Hepatic stellate cell (primary cell): ENCODE measurements at regions not wholly inside any gene's neighbourhood (a gene's known extent, or its start where the extent isn't known, plus 50 kb on each side); places are given as distances from the start of the nearest gene placed in this dataset.

Source experiments
- DNase-seq: peaks from one replicate; pipeline ENCODE4 v3.0.0; 2011; ENCODE audit warnings: low spot score

DNA sequence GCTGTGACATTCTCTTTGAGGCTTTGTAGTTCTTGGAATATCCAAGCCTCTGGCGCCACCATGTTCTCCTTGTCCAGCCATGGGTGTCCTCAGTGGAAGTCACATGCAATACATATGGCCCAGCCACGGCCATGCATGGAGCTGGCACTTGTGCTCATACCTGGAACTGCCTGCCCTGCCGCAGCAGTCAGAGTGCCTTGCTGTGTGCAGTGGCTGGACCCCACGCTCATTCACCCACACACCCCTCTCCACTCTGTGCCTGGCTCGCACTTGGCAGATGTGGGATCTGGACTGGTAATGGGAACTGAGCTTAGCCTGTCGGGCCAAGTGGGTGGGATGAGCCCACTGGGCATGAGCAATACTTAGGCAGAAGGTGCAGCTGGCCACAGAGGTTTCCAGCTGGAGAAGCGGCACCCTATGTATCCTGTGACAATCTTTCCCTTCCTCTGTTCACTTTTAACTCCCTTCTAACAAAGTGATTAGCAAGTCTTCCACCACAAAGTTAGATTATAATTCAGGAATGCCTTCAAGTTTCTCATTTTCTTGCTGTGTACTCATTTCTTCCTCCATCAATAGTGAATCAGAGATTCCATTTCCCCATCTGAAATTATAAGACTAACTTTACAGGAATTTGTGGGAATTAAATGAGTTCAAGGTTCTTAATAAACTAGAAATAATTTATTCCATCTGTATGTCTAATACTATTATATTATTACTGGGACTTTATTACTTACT lies 351.6 kb upstream of the NCAM2 start:
- DNase-seq, result no peak

DNA sequence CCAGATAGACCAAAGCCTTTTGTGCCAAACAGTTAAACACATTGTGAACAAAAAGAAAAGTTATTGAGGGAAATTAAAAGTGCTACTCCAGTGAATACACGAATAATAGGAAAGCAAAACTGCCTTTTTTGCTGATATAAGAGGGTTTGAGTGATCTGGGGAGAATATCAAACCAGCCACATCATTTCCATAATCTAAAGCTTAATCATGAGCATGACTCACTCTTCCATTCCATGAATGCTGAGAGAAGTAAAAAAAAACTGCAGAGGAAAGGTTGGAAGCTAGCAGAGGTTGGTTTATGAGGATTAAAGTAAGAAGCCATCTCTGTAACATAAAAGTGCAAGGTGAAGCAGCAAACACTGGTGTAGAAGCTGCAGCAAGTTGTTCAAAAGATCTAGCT lies 350.6 kb upstream of the NCAM2 start:
- DNase-seq, result no peak

DNA sequence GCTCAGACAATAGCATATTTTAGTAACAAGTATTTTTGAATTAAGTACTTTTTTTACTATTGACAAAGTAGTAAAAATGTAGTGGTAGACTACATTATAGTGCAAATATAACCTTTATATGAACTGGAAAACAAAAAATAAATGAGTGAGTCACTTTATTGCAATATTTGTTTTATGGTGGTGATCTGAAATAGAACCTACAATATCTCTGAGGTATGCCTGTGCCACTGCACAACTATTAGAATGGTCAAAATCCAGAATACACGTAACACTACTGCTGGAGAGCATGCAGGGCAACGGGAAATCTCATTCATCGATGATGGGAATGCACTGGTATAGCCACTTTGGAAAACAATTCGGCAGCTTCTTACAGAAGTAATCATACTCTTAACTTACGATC lies 349.0 kb upstream of the NCAM2 start:
- DNase-seq, result no peak

DNA sequence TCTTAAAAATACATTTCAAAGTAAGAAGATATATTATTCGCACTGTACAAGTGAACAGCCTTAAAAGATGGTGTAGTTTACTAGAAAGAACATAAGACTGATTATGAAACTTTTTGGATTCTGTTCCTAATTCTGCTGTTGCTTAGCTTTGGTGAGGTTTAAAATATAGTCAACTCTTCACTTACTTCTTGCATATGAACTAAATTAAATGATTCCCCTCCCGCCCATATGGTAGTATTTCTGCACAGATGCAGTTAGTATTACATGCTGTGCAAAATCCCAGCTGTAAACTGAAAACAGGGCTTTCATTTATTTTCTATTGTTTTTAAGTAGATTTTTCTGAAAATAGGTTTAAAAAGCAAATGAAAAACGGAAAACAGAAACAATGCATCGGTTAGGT lies 345.4 kb upstream of the NCAM2 start:
- no peak for DNase-seq

DNA sequence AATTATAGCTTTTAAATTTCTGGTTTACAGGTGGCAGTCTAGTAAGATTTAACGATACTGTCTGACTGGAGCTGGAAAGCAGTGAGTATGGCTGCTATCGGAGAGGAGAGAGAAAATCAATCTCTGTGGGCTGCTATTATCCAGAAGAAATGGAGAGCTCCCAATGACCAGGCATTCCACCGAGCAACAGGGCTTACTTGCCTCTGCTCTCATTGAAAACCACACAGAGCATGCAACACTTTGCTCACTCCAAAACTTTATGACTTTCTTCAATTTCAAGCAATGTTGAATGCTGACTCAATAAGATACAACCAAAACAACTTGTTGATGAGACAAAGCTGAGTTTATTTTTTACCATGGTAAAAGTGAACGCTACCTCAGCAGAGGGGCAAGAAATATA lies 337.0 kb upstream of the NCAM2 start:
- DNase-seq, result no peak

DNA sequence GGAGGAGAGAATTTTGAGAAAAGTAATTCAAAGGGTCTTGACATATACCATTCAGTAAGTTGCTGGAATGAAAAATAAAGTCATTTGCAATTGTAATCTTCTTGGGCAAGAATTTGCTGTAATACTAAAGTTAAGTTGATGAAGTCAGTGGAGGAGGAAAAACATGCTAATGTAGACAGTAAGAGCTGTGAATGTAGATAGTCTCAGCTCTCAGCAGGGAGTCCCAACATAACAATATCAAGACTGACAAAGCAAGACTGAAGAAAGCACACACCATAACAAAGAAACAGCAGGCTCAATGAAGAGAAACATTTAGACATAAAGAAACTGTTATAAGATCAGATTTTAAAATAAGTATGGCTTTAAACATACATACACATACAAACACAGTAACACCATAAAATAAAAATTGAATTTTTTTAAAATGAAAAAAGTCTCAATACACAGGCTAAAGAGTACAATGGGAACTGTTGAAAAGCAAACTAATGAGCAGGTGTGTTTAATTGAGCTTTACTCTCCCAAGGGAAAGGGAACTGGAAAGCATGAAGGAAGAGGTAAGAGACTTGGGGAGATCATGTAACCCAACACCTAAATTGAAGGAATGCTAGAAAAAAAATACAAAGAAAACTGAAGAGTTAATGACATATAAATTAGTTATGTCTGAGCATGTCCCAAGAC lies 336.3 kb upstream of the NCAM2 start:
- DNase-seq, result no peak

DNA sequence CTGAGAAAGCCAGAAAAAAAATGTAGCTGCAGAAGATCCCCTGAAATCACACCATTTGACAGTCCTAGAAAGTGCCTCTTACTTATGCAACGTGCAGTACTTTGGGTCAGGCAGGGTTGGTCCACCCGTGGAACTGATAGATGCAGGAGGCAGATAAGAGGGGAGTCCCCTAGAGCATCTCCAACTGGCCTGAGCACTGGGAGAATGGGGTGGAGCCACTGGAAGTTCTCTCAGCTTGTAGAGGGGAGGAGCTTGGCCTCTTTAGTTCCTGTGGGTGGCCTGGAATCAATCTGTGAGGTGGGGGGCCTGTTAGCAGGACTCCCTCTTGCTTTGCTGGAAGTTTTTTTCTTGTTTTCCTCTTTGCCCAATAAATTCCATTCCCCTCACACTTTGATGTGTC lies 335.7 kb upstream of the NCAM2 start:
- DNase-seq, result no peak

DNA sequence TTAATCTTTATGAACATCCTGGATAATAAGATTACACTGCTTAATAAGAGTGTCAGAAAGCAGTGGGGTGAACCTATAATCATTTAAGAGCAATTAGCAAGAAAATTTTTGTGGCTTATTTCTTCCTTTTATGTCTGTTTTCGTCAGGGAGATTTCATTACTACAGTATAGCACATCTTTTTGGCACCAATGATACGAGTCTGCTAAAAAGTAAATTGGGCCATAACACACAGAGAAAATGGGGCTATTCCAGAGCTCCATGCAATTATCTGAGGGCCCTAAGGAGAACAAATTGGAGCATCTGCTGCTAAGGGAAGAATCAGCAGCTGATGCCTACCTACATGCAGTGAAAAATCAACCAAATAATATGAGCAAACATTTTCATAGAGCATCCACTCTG lies 330.3 kb upstream of the NCAM2 start:
- no peak for DNase-seq

DNA sequence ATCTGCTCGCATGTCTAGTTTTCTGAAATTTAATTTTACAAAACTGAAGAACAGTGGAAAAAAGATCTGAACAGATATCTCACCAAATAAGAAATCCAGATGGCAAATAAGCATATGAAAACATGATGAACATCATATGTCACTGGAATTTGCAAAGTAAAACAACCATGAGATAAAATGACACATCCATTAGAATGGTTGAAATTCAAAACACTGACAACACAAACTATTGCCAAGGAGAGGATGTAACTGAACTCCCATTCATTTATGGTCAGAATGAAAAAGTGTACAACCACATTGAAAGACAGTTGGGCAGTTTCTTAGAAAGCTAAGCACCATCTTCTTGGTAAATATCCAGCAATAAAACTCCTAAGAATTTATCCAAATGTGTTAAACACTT lies 312.7 kb upstream of the NCAM2 start:
- no peak for DNase-seq

DNA sequence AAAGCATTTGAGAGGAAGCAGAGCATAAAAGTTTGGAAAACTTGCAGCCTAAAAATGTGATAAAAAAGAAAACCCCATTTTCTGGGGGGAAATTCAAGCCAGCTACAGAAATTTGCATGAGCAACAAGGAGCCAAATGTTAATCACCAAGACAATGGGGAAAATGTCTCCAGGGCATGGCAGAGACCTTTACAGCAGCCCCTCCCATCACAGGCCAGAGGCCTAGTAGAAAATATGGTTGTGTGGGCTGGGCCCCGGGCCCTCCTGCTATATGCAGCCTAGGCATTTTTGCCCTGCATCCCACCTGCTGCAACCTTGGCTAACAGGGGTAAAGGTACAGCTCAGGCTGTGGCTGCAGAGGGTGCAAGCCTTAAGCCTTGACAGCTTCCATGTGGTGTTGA lies 299.6 kb upstream of the NCAM2 start:
- DNase-seq, result no peak

DNA sequence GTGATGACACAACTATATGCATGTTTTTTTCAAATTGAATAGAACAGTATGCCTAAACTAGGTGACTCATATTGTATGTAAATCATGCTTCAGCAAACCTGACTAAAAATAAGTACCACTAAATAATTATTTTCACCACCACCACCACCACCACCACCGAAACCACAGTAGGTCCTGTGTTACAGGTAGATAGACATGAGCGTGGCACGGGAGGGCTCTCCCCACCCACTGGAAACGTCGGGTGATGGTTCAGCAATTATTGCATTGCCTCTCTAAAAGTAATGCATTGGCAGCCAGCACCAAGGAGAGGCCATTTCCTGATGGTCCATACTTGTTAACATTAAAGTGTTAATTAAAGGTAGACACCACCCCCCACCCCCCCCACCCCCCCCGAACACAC lies 297.0 kb upstream of the NCAM2 start:
- no peak for DNase-seq

DNA sequence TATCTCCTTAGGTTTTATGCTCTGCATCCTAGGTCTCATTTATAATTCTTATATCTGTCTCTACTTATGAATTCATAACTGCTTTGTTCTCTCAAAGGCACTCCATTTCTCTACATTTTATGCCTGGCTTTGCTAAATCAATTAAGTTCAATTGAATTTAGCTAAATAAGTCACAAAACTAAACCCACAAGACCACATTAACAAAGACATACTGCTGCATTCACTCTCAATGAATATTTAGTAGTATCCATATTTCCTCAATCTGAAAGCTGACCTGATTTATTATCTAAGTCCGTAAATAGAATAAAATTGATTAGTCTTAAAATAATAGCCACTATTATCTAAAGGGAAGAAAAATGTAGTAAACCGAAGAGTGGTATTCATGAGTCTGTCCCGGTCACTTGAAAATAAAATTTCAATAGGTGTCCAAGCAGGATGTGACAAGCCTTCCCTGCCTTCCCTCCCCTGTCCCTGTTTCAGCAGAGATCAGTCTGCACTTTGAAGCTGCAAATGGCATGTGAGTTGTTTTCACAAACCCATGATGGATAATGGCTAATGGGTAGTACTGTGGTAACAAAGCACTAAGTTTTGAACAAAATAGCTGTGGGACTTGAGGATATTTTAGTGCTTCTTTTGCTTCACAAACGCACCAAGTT lies 295.0 kb upstream of the NCAM2 start:
- no peak for DNase-seq

DNA sequence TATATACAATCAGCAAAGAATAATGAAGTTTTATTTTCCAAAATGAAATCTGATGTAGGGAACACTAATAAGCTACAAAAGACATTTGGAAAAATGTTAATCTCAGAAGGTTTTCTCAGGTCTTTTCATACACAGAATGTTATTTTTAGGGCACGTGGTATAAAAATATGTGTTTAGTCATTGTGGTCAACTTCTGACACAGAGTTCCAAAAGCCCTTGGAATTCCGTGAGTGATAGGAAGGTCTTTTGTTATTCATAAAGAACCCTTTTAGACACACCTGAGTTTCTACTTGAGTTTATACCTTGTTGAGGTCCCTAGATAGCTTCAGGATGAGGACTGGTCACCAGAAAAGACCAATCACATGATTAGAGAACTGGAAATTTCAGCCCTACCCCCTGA lies 277.6 kb upstream of the NCAM2 start:
- DNase-seq, result no peak

DNA sequence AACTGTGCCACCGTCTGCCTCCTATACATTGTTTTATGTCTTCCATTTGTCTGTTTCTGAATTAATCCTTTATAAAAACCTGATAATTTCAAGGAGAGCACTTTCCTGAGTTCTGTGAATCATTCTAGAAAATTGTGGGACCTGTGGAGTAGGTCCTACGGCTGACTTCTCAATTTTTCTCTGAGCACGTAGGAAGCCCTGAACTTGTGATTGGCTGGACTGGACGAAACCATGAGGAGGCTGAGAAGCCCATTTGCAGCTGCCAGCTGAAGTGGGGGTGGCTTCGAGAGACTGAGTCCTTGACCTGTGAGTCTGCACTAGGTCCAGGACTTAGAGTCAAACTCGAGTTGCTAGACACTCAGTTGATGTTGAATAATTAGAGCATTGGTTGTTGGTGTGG lies 277.1 kb upstream of the NCAM2 start:
- no peak for DNase-seq

DNA sequence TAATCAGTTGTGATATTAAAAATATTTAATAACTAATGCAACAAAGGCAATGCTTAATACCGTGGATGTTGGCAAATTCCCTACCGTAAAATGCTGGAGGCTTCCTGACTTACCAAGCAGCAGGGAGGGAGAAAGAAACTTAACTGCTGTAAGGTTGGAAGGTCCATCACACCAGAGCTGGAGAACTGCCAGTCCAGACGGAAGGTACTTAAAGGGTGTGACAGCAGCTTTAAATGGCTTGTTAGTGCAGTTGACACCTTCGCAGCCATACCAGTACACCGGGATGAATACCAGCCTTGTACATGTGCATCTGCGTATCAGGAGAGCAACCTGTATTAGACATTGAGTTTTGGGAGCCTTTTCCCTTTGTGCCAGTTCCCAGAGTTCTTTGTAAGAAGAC lies 269.5 kb upstream of the NCAM2 start:
- no peak for DNase-seq

DNA sequence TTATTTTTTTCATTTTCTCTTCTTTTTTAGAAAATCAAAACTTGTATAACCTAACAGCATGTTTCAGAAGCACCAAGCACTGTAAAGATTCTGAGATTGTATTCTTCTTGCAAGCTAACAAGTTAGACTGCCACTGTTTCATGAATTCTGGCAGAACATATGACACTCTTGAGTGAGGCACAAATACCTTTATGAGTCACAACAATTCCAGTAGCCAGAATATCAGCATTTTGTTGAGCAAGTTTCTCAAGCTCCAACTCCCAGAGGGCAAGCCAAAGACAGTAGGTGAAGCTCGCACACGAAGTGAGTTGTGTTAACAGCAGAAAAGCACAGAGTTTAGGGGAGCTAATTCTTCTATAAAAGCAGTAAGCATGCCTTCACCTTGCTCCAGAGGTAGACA lies 268.8 kb upstream of the NCAM2 start:
- no peak for DNase-seq

DNA sequence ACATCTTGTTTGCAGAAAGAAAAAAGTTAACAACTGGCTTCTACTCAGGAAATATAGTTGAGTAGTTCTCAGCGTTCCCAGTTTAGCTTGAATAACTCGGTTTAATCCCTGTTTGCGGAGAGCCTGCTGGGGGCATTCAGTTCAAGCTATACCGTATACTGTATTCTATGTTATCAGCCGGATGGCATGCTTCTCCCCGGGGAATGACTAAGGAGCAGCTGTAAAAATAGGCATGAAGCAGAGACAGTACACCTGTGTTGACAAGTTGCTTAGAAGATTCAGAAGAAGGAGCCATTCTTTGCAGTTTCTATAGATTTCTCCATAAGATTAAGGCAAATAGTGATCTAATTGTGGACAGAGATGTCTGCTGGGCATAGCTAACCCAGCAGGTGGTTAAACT lies 267.8 kb upstream of the NCAM2 start:
- no peak for DNase-seq

DNA sequence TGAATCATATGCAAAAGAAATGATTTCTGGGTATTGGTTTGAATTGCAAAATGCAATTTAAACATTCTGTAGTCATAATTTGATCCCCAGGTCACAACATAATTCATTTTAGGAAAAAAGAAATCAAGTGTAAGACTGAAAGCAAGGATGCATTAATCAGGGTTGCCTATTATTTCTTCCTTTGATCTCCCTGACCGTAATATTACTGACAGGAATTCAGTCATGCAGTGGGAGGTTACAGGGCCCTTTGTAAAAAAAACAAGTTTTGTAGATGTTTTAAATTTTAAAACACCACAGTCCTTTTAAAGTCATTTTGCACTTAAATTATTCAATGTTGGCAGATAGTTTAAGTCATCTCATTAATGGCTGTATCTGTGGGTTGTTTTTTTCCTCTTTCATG lies 263.0 kb upstream of the NCAM2 start:
- no peak for DNase-seq

DNA sequence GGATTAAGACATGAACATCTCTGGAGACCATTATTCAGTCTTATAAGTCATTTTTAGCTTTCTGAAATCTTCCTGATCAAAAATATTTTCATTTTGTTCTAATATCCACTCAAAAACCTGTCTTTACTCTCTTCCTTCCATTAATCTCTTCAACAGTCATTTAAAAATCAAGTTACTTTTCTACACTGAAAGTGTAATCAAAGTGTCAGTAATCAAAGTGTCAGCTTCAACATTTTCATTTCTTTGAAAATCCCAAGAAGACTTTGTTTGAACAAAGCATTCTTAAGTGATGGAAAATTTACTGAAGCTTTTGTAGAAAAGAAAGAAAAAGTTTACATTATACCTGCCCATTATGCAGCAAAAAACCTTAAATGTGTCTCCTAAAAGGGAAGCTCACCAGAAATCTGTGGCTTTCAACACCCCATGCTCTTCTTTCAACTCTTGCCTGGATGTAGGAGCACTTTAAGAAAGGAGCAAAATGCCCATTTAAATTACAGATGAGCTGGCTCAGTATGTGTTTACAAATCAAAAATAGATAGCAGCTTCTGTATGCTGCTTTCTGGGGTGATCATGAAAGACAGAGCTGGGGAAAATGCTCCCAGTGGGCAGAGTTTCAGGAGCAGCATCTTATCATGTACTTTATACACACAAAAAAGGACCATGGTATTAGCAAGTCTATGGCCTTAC lies 260.8 kb upstream of the NCAM2 start:
- no peak for DNase-seq

DNA sequence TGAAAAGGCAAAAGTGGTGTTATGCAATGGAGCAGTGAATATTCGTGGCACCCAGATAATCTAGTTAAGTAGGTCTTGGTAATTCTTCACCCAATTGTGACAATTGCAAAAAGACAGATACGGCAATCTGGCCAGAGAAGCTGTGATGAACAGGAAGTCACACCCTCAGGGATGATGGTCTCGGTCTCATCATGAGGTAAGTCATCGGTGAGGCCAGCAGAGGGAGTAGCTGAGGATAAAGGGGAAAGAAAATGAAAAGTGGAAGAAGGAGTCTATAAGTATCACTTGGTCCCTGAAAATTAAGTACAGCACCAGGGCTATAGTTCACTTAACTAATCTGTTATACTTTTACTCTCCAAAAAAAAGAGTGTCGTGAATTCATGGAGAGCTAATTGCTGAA lies 258.8 kb upstream of the NCAM2 start:
- no peak for DNase-seq

DNA sequence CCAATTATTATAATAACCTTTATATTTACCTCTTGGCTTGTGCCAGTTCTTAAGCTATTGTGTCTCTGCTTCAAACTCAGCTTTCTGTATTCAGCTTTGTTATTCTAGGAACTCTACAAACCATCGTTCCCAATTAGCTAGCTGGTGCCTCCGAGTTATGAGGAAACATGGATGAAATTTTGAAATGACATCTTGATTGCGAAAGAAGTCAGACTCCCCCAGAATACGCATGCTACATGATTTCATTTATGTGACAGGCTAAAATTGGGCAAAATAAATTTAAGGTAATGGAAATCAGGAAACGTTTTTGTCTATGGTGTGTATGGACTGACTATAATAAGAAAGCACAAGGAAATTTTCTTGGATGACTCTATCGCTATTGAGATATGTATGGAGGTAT lies 256.8 kb upstream of the NCAM2 start:
- DNase-seq, result no peak

DNA sequence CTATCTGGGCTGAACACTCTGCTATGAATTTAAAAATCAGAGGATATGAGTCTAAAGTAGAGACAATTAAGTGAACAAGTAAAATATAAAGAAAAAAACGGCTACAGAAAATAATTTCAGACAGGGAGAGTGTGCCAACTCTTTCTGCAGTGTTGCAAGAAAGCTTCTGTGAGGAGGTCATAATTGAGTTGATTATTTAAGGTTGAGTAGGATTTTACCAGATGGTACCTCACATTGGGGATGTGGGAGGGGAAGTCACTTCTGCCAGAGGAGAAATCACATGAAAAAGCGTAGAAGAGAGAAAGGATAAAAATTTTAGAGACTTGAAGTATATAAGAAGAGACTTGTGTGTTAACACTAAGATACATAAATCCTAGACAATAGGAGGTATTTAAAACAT lies 238.0 kb upstream of the NCAM2 start:
- no peak for DNase-seq

DNA sequence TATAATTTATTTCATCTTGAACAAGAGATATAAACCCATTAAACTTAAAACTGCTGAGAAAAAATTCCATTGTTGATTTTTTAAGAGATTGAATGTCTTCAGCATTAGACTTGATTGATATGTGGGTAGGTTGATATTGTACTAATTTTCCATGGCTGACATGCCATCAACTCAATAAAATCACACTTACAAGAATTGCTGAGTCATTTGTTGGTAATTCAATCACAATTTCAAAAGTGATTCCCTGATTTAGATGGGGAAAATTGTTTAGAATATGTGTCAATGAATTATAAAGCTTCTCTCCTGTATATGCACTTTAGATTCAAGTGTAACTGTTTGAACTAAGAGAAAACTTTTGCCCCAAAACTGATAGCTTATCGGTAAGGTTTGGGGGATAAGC lies 223.5 kb upstream of the NCAM2 start:
- DNase-seq, result no peak
